Activated gamma-delta T cell (primary cell): ENCODE measurements at regions not wholly inside any gene's neighbourhood (a gene's known extent, or its start where the extent isn't known, plus 50 kb on each side); places are given as distances from the start of the nearest gene placed in this dataset.

Source experiments
- DNase-seq: peaks from one replicate; lab custom pipeline; 2025; lab: John Stamatoyannopoulos, UW

DNA sequence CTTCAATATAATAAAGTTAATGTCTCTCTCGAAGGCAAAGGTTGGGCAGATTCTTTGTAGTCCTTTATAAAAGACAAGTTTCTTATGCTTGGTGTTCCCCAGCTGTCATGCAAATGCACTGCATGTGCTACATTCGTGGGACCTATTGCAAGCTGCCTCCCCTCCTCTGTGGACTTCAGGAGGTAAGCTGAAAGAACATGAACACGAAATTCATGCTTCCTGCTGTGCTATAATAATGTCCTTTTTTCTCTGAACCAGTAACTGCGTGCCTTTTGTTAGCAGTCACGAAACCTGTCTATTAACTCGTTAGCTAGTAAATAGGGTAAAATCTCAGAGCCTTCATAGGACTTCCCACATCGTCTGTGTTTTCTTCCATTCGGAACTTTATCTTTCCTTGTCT, 363.5 kb downstream of the CDH9 start:
- DNase-seq = no peak

DNA sequence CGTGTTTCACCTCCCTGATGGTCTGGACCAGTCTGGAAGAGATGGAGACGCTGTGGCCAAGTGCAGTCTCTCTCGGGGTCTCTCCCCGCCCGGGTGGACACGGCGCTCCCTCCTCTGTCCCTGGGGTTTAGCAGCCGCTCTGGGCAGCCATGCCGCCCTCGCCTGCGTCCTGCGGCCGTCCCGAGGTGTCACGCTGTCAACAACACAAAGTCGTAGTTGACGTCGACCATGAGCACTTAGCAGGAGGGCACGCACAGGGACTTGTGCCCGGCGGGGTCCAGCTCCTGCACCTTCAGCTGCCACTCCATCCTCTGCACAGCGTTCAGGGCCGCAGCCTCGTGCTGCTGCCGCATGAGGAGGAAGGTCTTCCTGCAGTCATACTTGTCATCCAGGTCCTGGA, 368.9 kb downstream of the CDH9 start:
- no peak for DNase-seq

DNA sequence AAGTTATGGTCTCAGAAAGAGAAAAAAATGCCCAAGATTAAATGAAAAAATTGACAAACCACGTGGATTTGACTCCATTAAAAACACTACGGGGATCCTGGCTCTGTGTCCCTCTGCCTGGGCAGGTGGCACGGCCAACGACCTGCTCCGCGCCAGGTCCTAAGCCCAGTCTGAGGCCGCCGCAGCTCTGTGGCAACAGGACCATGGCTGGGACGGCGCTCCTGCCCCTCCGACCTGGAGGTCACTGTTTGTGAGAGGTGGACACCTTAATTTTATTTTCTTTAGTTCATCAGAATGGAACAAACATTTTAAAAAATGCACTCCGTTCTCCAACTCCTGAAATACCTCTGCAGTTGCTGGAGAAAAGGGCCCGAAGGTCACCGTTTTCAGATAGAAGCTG, 369.4 kb downstream of the CDH9 start:
- no peak for DNase-seq

DNA sequence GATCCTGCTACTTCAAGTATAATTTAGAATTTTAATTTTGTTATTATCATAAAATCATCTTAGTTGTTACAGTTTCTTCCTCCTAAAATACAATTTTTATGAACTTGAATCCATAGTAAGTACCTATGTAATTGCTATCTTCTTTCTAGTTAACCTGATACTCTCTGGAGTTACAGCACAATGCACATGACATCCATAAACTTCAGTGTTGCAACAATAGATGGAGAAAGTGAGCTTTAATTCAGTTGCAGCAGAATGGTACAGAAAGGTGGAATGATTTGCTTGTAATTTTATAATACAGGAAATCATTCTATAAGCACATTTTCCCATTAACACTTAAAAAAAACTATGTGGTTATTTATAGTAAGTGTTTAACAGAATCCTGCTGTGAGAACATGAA, 372.0 kb downstream of the CDH9 start:
- no peak for DNase-seq

DNA sequence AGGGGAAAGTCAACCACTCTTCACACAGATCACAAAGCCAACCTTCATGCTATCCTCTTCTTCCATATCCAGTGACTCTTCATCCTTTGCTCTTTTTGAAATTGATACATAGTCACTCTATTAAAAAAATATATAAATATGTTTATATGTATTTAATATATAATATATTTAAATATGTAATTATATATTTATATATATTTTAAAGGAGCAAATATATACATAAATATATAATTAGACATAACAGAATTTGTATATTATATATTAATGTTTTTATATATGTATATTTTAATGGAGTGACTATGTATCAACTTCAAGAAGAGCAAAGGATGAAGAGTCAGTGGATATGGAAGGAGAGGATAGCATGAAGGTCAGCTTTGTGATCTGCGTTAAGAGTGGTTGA, 374.9 kb downstream of the CDH9 start:
- no peak for DNase-seq

DNA sequence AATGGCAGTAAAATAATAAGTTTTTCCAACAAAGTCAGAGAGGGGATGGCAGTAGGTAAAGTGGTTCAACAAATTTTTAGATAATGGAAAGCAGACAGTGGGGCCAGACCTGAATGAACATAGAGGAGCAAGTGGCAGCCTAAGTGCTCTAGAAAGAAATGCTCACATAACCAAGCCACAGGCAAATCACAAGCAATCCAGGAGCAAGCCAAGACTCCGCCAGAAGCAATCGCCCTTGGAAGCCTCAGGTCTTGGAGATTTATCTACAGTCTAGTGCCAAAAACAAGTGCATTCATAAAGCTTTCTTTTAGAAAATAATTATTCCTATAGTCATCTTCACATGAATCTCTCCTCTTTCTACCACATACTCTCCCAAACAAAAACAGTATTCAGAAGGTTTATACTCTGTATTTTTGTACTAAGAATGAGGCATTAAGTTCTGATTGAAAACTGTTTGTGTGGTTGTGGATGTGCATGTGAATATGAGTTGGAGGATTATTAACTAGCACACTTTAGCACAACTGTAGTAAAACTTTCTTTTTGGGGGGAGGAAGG, 375.5 kb downstream of the CDH9 start:
- DNase-seq = no peak

DNA sequence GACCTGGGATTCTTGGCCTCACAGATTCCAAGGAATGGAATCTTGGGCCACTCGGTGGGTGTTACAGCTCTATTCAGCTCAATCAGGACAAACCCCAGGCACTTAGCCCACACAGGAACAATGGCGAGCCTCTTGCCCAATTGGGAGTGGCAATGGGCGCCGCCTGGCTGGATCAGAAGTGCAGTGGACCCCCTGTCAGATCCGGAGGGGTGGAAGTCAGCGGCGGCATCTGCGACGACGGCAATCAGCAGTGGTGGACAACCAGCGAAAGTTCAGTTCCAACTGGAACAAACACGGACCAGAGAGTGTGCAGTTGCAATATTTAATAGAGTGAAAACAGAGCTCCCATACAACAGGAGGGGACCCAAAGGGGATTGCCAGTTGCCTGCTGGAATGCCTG, 378.3 kb downstream of the CDH9 start:
- no peak for DNase-seq

DNA sequence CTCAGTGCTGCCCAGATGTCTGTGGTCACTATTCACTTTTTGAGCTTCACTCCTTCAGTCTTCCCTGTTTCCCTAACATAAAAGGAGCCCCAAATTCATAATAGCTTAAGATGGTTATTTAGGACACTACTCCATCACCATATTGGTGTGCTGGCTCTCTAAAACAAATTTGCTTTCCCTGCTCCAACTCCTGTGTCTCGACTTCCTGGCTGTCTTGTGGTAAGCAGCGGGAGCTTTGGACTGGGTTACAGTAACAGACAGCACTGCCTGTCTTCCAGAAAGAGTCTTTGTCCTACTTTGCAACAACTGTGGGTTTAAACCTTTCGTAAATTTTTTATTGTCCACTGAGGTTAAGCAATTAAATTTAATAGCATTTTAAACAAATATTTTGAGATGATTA, 389.4 kb downstream of the CDH9 start:
- no peak for DNase-seq

DNA sequence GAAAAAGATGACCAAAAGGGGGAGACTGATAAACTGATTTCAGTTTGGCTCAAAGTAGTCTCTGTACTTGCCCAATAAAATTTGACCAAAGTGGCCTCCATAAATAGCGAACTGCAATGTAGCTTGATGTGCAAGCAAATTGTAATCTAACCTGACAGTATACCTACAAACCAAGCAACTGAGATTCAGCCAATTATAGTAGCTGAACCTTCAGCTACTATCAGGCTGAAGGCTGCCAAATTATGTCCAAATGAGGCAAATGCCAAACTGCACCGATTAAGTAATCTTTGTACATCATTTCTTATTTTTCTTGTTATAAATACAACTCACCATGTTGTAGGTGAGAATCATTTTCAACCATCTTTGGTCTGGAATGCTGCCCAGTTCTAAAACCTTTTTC, 390.6 kb downstream of the CDH9 start:
- DNase-seq = no peak

DNA sequence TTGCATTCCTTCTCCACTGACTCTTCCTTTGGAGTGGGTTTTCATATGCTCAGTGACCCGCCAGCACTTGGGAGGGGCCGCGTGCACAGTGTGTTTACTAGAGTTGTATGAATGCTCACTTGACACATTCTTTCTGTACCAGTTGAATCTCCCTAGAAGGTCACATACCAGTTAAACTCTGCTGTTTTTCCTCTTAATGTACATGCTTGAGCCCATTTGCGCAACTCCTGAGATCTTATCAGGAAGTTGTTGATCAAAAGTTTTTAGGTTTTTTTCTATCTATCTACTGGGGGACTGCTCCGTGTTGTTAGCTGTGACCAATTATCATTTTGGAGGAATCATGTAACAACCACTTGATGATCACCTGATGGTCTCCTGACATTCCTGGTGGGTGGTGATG, 392.7 kb downstream of the CDH9 start:
- DNase-seq = no peak

DNA sequence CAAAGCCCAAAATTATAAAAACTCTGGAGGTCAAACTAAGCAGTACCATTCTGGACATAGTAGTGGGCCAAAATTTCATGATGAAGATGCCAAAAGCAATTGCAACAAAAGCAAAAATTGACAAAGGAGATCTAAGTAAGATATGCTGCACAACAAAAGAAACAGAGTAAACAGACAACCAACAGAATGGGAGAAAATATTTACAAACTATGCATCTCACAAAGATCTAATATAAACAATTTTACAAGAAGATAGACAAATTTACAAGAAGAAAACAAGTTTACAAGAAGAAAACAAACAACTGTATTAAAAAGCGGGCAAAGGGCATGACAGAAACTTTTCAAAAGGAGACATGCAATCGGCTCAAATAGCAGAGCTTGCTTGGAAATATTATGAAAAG, 396.9 kb downstream of the CDH9 start:
- no peak for DNase-seq

DNA sequence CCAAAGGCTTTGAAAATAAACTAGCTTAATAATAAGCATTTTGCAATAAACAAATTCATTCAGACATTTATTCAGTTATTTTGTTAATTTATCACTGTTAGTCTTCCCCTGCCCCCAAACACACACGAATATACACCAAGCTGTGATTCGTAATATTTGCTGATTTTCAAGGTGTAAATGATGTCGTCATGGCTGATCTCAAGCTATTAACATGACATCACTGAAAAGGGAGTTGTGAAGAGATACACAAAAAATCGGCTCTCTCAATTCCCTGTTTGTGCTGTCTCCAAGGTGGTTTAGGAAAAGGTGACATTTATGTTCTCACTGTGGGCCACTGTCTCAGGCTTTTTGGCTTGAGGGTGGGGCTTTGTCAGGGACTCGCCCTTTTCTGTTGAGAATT, 413.3 kb downstream of the CDH9 start:
- DNase-seq = no peak

DNA sequence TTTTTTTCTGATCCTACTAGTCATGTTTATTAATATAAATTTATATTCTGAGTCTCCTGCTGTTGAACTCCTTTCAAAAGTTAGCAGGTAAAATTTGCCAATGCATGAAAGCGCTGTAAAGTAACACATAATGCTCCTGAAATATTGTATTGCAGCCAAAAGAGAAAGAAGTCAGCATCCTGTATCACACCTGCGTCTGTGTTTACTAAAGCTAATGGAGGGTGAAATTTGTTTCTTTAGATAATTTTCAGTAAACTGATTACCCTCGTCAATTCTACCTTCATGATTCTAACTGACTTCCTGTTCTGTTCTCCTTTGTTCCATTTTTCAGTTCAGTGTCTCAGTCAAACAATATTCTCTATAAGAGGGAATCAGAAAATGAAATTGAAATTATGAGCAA, 415.4 kb downstream of the CDH9 start:
- DNase-seq = no peak

DNA sequence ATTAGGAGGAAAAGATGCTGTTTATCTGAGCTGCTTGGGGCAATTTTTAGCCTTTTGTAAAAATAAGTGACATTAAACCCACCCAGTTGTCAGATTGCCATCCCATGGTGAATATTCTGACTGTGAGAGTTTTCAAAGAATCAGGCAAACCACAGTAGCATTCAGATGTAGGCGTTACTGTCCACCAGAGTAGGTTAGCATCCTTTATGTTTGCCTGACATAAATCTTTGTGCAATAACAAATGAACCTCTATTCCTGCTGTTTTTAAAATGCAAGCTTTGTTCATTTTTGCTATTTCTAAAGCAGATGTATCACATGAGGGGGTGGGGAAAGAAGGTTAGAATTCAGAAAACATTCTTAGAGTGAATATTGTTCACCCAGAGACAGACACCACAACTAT, 427.8 kb downstream of the CDH9 start:
- DNase-seq = no peak

DNA sequence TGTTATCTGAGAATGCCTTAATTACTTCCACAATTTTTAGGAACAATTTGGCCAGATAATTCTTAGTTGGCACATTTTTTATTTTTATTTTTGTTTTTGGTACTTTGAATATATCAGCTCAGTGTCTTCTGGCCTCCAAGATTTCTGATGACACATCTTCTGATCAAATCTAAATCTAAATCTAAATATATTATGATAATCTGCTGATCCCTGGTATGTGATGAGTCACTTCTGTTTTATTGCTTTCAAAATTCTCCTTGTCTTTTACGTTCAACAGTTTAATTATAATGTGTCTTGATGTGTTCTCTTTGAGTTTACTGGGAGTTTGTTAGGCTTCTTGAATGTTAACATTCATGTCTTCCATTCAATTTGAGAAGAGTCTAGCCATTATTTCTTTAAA, 436.8 kb downstream of the CDH9 start:
- no peak for DNase-seq

DNA sequence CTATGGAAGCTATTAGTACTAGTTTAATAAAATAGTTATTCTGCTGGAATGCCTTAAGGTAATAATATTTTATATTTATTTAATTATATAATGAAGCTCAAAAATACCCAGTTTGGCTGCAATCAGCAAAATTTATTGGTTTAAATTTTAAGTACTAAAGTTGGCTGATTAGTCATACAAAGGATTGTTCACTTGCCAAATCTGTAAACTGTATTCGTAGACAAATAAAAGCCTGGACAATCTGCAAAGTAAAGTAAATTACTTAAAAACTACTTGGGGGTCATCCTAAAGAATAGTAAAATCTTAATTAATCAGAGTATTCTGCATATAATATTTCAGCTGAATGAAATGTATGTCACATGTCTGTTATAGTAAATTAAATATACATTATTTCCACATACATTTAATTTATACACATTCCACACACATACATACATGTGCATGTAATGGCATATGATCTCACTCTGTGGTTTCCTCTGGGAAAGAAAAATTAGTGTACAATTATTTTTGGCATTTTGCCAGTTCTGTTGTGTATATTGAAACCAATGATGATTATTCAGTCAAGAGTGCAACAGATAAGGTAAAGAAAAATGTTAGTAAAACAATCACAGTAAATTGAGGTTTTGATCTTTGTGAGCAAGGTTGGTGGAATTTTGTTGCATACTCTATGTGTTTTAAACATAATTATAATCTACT, 455.9 kb downstream of the CDH9 start:
- no peak for DNase-seq

DNA sequence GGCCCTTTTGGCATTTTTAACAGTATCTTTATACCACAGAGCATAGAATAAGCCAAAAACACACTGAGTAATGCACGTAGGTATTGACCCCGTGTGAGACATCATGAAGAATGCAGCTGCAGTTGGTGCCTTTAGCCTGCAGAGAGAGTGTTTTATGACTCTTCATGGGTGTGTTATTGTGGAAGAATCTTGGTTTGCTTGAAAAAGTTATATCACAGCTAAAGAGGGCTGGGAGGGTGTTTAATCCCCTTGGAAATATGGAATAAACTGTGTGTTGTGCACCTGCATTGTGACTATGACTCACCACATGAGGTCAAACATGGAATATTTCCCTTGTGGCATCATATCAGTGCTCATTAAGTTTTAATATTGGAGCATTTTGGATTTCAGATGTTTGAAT, 458.7 kb downstream of the CDH9 start:
- DNase-seq = no peak

DNA sequence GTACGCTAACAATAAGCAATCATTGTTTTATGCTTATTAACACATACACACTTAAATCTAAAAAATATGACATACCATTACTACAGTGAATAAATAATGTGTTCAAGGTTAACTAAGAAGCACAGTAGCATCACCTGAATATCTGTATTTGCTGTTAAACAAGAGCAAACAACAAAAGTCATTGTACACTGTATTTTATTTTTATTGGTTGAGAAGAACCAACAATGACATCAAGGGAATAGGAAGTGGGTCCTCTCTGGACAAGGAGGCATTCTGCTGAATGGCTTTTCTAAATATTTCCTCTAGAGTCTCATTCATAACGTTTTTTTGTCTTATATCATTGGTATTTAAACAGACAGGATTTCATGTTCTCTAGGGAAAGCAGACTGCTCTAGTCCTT, 460.4 kb downstream of the CDH9 start:
- DNase-seq = no peak

DNA sequence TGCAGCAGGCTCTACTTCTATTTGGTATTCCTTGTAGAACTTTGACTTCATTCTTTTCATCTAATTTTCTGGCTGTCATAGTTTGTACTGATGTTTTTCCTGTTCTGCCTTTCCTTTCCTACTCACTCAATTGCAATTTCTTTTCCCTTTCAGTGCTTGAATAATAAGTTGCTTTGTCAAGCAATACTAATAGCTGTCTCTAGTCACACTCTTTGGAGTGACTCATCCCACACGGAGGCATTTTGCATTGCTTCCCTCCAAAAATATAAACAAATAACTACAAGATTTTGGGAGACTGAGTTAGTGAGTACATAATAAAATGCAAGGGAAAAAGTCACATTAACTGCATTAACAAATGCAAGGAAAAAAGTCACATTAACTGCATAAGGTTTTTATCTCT, 465.9 kb downstream of the CDH9 start:
- DNase-seq = no peak

DNA sequence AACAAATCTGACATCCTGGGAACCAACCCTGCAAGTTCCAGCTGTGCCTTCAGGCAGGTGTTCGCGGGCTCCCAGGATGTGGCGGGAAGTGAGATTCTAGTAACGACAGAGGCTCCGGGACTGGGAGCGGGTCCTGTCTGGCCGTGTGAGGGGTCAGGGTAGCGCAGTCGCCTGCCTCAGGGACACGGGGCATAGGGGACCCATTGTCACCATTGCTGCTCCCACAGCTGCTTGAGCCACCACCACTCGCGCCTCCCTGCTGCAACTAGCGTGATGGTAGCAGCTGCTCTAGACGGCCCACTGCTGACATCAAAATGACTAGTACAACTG, 468.5 kb downstream of the CDH9 start:
- no peak for DNase-seq

DNA sequence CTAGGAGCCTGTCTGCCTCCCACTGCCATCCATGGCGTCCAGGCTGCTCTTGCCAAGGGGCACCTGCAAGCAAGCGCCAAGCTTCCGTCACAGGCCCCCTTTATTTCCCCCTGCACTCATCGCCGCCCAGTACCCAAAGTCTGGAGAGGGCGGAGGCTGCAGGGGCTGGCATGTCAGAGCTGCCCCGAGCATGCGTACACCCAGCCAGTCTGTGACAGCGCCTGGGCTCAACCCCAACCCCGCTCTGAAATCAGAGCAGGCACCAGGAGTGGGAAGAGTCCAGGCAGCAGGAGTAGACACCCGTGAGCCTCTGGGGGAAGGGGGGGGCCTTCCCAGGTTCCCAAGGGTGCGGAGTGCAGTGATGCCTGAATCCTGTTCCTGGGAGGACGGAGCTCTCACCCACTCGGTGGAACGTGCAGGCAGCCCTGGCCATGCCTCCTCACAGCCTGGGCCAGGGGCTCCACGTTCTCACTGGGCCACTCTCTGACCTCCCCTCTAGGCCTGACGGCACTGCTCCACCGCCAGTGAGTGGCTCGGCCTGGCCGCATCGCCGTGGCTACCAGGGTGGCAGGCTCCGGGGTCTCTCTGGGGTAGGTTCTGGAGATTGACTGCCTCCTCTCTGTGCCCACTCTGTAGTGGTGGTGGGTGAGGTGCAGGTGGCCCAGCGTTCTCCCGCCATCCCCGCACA, 469.0 kb downstream of the CDH9 start:
- DNase-seq = no peak

DNA sequence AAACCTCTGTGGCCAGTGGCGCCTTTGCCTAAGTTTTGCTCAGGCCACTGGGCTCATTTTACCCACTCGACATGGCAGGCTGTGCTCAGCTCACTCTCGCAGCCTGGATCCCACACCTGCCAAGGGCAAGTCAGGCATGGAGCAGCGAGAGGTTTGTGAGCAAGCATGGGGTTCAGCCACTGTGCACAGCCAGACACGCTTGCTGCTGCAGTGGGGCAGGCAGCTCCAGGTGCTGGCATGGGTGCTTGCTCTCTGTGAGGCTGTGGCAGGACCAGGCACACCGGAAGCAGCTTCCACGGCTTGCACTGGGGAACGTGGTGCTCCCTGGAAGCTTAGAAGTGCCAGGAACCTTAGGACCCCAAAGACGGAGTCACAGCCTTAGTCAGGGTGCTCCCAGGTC, 470.1 kb downstream of the CDH9 start:
- DNase-seq = no peak

DNA sequence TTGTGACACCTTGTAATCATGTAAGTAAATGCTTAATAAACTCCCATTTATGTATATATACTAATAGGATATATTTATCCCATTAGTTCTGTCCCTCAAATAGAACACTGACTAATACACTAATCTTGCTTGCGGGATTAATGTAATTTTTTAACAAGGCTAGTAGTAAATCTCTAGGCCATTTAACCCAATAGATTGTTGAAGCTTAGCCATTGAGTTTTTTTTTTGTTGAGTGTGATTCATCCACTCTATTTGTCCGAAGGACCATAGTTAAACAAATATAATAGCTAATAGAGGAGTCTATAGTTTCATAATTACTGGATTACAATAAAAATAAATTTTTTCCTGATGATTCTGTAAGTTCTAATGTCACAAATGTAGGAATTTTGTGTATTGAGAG, 474.4 kb downstream of the CDH9 start:
- no peak for DNase-seq

DNA sequence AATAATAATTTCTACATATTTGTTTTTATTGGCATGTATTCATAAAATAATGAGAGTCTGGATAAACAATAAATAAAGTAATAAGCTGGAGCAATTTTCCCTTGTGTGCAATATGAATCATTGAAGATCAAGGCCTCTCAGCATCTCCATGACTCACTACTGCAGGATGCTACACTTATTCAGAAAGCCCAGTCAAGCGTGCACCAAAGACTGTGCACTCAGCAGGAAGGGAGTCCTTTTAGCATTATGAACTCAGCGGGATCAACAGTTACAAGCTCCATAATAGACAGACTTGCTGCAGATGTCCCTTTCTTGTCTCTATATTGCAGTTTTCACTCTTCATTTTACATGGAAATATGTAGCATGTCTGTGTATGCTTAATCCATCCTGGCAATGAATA, 485.3 kb downstream of the CDH9 start:
- no peak for DNase-seq
